ENCODE measurements at regions not wholly inside any gene's neighbourhood (a gene's known extent, or its start where the extent isn't known, plus 50 kb on each side); places are given as distances from the start of the nearest gene placed in this dataset.
A peak's percentile ranks its signal among the peaks of the same experiment; 100 is the strongest.

DNA sequence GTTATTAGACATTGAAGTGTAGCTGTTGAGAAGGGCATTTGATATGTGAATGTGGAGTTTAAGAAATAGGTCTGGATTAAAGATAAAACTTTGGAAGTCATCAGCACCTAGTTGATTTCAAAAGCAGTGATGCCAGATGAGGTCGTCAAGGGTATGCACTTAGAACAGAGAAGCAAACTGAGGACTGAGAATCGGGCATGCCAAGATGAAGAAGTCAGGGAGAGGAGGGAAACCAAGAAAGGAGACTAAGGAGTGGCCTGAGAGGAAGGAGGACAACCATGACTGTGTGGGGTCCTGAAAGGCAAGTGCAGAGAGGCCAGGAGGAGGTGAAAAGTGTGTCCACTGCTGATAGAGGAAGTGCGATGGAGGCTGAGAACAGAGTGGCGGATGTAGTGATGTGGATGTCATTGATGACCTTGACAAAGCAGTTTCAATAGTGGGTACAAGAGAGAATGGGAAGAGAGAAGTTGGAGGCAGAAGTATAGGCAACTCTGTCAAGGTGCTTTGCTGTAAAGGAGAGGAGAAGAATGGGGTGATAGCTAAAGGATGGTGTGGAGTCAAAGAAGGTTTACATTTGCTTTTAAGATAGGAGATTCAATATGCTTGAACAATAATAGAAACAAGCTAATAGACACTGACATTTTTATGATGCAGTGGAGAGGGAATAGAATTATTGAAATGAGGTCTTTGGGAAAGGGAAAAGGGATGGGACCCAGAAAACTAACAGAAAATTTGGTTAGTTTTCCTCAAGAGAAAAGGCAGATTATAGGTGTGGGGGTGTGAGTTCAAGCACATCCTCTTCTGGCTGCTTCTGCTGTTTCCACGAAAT lies 139.7 kb upstream of the TMEM170B start (continued):
- TF ChIP-seq ZNF567 (CRISPR knock-in tag; IDR thresholded peaks at IDR 0.05; ENCODE audit: borderline replicate concordance) (0 out of 2 replicates have a peak, but pooled peaks have one; percentile 77), ZFX (CRISPR knock-in tag; IDR thresholded peaks at IDR 0.05; ENCODE audit: low read depth) (0 out of 2 replicates have a peak, but pooled peaks have one; percentile 11), IRF9 (CRISPR knock-in tag; IDR thresholded peaks at IDR 0.05; ENCODE audit: borderline replicate concordance) (0 out of 2 replicates have a peak, but pooled peaks have one; percentile 49), SPEN (CRISPR knock-in tag; IDR thresholded peaks at IDR 0.05; ENCODE audit: low read depth) (0 out of 2 replicates have a peak, but pooled peaks have one; percentile 40), SMAD1 (CRISPR knock-in tag; IDR thresholded peaks at IDR 0.05; ENCODE audit: borderline replicate concordance, low read depth) (peak; percentile 75; the same call in 1 of the 2 replicates), TRAFD1 (CRISPR knock-in tag; IDR thresholded peaks at IDR 0.05; ENCODE audit: borderline replicate concordance) (peak; percentile 91; the same call in 1 of the 2 replicates), ZNF572 (CRISPR knock-in tag; IDR thresholded peaks at IDR 0.05) (0 out of 2 replicates have a peak, but pooled peaks have one; percentile 27), ZNF501 (CRISPR knock-in tag; IDR thresholded peaks at IDR 0.05) (peak; percentile 62), AKAP8 (CRISPR knock-in tag; IDR thresholded peaks at IDR 0.05) (peak; percentile 40; the same call in 1 of the 2 replicates), ZBTB38 (CRISPR knock-in tag; IDR thresholded peaks at IDR 0.05) (0 out of 2 replicates have a peak, but pooled peaks have one; percentile 10), TFDP2 (CRISPR knock-in tag; IDR thresholded peaks at IDR 0.05) (0 out of 2 replicates have a peak, but pooled peaks have one; percentile 10), MXI1 (IDR thresholded peaks at IDR 0.05; ENCODE audit: borderline replicate concordance, low read depth, low read length) (no peak), ZNF512 (CRISPR knock-in tag; IDR thresholded peaks at IDR 0.05) (peak; percentile 87), ZNF44 (CRISPR knock-in tag; IDR thresholded peaks at IDR 0.05) (0 out of 2 replicates have a peak, but pooled peaks have one; percentile 38), KAT7 (CRISPR knock-in tag; IDR thresholded peaks at IDR 0.05; ENCODE audit: borderline replicate concordance) (peak; percentile 60; the same call in 1 of the 2 replicates)
- TF ChIP-seq, protein P1, sequence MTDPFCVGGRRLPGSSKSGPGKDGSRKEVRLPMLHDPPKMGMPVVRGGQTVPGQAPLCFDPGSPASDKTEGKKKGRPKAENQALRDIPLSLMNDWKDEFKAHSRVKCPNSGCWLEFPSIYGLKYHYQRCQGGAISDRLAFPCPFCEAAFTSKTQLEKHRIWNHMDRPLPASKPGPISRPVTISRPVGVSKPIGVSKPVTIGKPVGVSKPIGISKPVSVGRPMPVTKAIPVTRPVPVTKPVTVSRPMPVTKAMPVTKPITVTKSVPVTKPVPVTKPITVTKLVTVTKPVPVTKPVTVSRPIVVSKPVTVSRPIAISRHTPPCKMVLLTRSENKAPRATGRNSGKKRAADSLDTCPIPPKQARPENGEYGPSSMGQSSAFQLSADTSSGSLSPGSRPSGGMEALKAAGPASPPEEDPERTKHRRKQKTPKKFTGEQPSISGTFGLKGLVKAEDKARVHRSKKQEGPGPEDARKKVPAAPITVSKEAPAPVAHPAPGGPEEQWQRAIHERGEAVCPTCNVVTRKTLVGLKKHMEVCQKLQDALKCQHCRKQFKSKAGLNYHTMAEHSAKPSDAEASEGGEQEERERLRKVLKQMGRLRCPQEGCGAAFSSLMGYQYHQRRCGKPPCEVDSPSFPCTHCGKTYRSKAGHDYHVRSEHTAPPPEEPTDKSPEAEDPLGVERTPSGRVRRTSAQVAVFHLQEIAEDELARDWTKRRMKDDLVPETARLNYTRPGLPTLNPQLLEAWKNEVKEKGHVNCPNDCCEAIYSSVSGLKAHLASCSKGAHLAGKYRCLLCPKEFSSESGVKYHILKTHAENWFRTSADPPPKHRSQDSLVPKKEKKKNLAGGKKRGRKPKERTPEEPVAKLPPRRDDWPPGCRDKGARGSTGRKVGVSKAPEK (CRISPR knock-in tag; IDR thresholded peaks at IDR 0.05; ENCODE audit: borderline replicate concordance) = 0 out of 2 replicates have a peak, but pooled peaks have one; percentile 21
- TF ChIP-seq, protein P2, sequence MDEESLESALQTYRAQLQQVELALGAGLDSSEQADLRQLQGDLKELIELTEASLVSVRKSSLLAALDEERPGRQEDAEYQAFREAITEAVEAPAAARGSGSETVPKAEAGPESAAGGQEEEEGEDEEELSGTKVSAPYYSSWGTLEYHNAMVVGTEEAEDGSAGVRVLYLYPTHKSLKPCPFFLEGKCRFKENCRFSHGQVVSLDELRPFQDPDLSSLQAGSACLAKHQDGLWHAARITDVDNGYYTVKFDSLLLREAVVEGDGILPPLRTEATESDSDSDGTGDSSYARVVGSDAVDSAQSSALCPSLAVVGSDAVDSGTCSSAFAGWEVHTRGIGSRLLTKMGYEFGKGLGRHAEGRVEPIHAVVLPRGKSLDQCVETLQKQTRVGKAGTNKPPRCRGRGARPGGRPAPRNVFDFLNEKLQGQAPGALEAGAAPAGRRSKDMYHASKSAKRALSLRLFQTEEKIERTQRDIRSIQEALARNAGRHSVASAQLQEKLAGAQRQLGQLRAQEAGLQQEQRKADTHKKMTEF (CRISPR knock-in tag; IDR thresholded peaks at IDR 0.05) = 0 out of 2 replicates have a peak, but pooled peaks have one; percentile 1

All from HepG2 (cell line).